CD14-positive monocyte (primary cell): ENCODE measurements at regions not wholly inside any gene's neighbourhood (a gene's known extent, or its start where the extent isn't known, plus 50 kb on each side); places are given as distances from the start of the nearest gene placed in this dataset.

ENCODE experiments used
- DNase-seq, 3 donors: peaks; one replicate each; pipeline ENCODE4 v3.0.0-alpha.2; 2011 to 2022
- H2AFZ ChIP-seq: 2 replicates; pipeline ENCODE4 v1.6.0; 2012; ENCODE audit warnings: mild to moderate bottlenecking, low read depth, low read length, inconsistent platforms; ENCODE audit not compliant: insufficient read depth, poor library complexity, severe bottlenecking
- H3K27ac ChIP-seq, 2 donors: 1 replicate in 1 of 2; 2 replicates in 1 of 2; pipeline ENCODE4 v1.5.1; 2012 to 2013; ENCODE audit warnings: low read length in 2 of 2, control low read depth in 1 of 2, inconsistent platforms in 1 of 2, low read depth in 1 of 2, mild to moderate bottlenecking in 1 of 2
- H3K27me3 ChIP-seq, 2 donors: one replicate each; pipeline versions ENCODE4 v1.6.0 to v1.6.1; 2011 to 2013; ENCODE audit warnings: low read length in 2 of 2; ENCODE audit not compliant: control insufficient read depth in 2 of 2, insufficient read depth in 2 of 2
- H3K36me3 ChIP-seq, 2 donors: replicated peaks in 1 of 2; 1 replicate in 1 of 2; 2 replicates in 1 of 2; pipeline versions ENCODE4 v1.5.1 to v1.6.1; 2012 to 2013; ENCODE audit warnings: low read length in 2 of 2, control low read depth in 1 of 2, inconsistent platforms in 1 of 2, mild to moderate bottlenecking in 1 of 2; ENCODE audit not compliant: insufficient read depth in 2 of 2, control insufficient read depth in 1 of 2
- H3K4me1 ChIP-seq, 2 donors: 1 replicate in 1 of 2; 2 replicates in 1 of 2; pipeline versions ENCODE4 v1.5.1 to v1.6.1; 2012 to 2013; ENCODE audit warnings: low read length in 2 of 2, control low read depth in 1 of 2, inconsistent platforms in 1 of 2, mild to moderate bottlenecking in 1 of 2, moderate library complexity in 1 of 2; ENCODE audit not compliant: insufficient read depth in 2 of 2, control insufficient read depth in 1 of 2
- H3K4me2 ChIP-seq: replicated peaks from 2 replicates; pipeline ENCODE3; 2012; ENCODE audit warnings: low read length, moderate library complexity, mild to moderate bottlenecking; ENCODE audit not compliant: poor library complexity, severe bottlenecking; ENCODE audit errors: extremely low read depth
- H3K4me3 ChIP-seq, 3 experiments: fragments of 200-600 bp in 1 of 3; sonication (generic) in 1 of 3; replicated peaks in 1 of 3; 1 replicate in 2 of 3; 2 replicates in 1 of 3; pipeline ENCODE4 v1.5.1; 2011 to 2013; ENCODE audit warnings: low read length in 3 of 3, mild to moderate bottlenecking in 3 of 3, control low read depth in 2 of 3, low read depth in 2 of 3, inconsistent platforms in 1 of 3, moderate library complexity in 1 of 3
- H3K79me2 ChIP-seq: 2 replicates; pipeline ENCODE4 v1.6.0; 2012; ENCODE audit warnings: mild to moderate bottlenecking, control low read depth, inconsistent platforms, low read length, moderate library complexity; ENCODE audit not compliant: insufficient read depth
- H3K9ac ChIP-seq: 2 replicates; pipeline ENCODE4 v1.6.0; 2017; ENCODE audit warnings: low read length, mild to moderate bottlenecking; ENCODE audit not compliant: insufficient read depth, poor library complexity, severe bottlenecking
- H3K9me3 ChIP-seq, 2 donors: replicated peaks in 1 of 2; 1 replicate in 1 of 2; 2 replicates in 1 of 2; pipeline versions ENCODE4 v1.5.1 to v1.6.1; 2012 to 2013; ENCODE audit warnings: low read length in 2 of 2, control low read depth in 1 of 2; ENCODE audit not compliant: control insufficient read depth in 1 of 2, insufficient read depth in 1 of 2
- H4K20me1 ChIP-seq: 2 replicates; pipeline ENCODE4 v1.6.0; 2012; ENCODE audit warnings: mild to moderate bottlenecking, low read length, control low read depth, moderate library complexity; ENCODE audit not compliant: insufficient read depth
- H3K27ac Mint-ChIP-seq, 7 donors: one replicate each; pipeline ENCODE4 v1.8.0; 2020; ENCODE audit warnings: mild to moderate bottlenecking in 7 of 7, mixed read lengths in 7 of 7, moderate library complexity in 6 of 7, inconsistent platforms in 2 of 7
- H3K27me3 Mint-ChIP-seq, 3 donors: one replicate each; pipeline ENCODE4 v1.8.0; 2021 to 2022; ENCODE audit warnings: low read depth in 3 of 3, mild to moderate bottlenecking in 3 of 3, mixed read lengths in 3 of 3, moderate library complexity in 3 of 3, inconsistent platforms in 1 of 3
- H3K36me3 Mint-ChIP-seq, 2 donors: one replicate each; pipeline ENCODE4 v1.8.0; 2020; ENCODE audit warnings: mixed read lengths in 2 of 2, inconsistent platforms in 1 of 2, mild to moderate bottlenecking in 1 of 2
- H3K4me1 Mint-ChIP-seq: one replicate; pipeline ENCODE4 v1.8.0; 2020; ENCODE audit warnings: mild to moderate bottlenecking, mixed read lengths
- H3K4me3 Mint-ChIP-seq, 2 donors: one replicate each; pipeline ENCODE4 v1.8.0; 2020; ENCODE audit warnings: mild to moderate bottlenecking in 2 of 2, mixed read lengths in 2 of 2, moderate library complexity in 1 of 2
- H3K9me3 Mint-ChIP-seq, 7 donors: one replicate each; pipeline ENCODE4 v1.8.0; 2020 to 2022; ENCODE audit warnings: mixed read lengths in 7 of 7, mild to moderate bottlenecking in 6 of 7, moderate library complexity in 6 of 7, inconsistent platforms in 2 of 7
- CTCF ChIP-seq: fragments of 200-600 bp; IDR thresholded peaks from one replicate; pipeline ENCODE4 v1.8.0; 2022; ENCODE audit warnings: antibody characterized with exemption, mild to moderate bottlenecking
- WGBS: methylation state at CpG from one replicate; pipeline ENCODE4 v1.1.5; 2013; ENCODE audit warnings: missing lambda C conversion rate; ENCODE audit not compliant: insufficient coverage; 5-methylcytosine and 5-hydroxymethylcytosine counted together
- intact Hi-C, 2 donors: fragments of 100-400 bp; cut with micrococcal nuclease; formaldehyde crosslinking; loops; one replicate each; pipeline versions ENCODE4 v1.15.0 to v1.15.1; 2023

GRCh38 chr15:96207377-96208006 lies 123.0 kb upstream of the NR2F2 start:
- no peak for TF ChIP-seq CTCF
- no peak overlapping the region for H3K4me2 ChIP-seq
- WGBS = 100% methylated on average over 1 of the region's 2 CpGs
- intact Hi-C loops = no loop called here
- no peaks in the 10 kb centered on the region for H3K4me1 ChIP-seq
- DNase-seq = no peak
- H3K4me3 ChIP-seq = no peak overlapping the region
- no peak overlapping the region for H3K27ac Mint-ChIP-seq
- H3K36me3 Mint-ChIP-seq = no peaks in the 10 kb centered on the region
- H2AFZ ChIP-seq = no peak overlapping the region
- H3K79me2 ChIP-seq = no peaks in the 10 kb centered on the region
- no peaks in the 10 kb centered on the region for H3K36me3 ChIP-seq
- H3K4me3 Mint-ChIP-seq = no peak overlapping the region
- peaks cover 0 to 2% (median 0%) of the 10 kb centered on the region in 3 donors for H3K27me3 Mint-ChIP-seq
- H3K27ac ChIP-seq = no peak overlapping the region
- no peaks in the 10 kb centered on the region for H4K20me1 ChIP-seq
- H3K4me1 Mint-ChIP-seq = no peaks in the 10 kb centered on the region
- peaks cover 2 to 24% (median 9%) of the 10 kb centered on the region in 7 donors for H3K9me3 Mint-ChIP-seq
- H3K27me3 ChIP-seq = no peaks in the 10 kb centered on the region
- H3K9ac ChIP-seq = no peak overlapping the region
- H3K9me3 ChIP-seq = peaks cover 0 to 8% of the 10 kb centered on the region in 2 donors

GRCh38 chr15:96209285-96209735 lies 121.2 kb upstream of the NR2F2 start:
- H3K4me2 ChIP-seq = no peak overlapping the region
- intact Hi-C loops = no loop called here
- peaks cover 0 to 2% (median 2%) of the 10 kb centered on the region in 3 donors for H3K27me3 Mint-ChIP-seq
- H3K4me3 Mint-ChIP-seq = no peak overlapping the region
- no peaks in the 10 kb centered on the region for H4K20me1 ChIP-seq
- H3K27ac Mint-ChIP-seq = no peak overlapping the region
- no peak overlapping the region for H3K9ac ChIP-seq
- H3K9me3 Mint-ChIP-seq = peaks cover 2 to 20% (median 9%) of the 10 kb centered on the region in 7 donors
- H3K79me2 ChIP-seq = no peaks in the 10 kb centered on the region
- H3K27ac ChIP-seq = no peak overlapping the region
- WGBS = 78% methylated on average over 1 of the region's 8 CpGs
- H3K4me1 ChIP-seq = no peaks in the 10 kb centered on the region
- H2AFZ ChIP-seq = no peak overlapping the region
- H3K9me3 ChIP-seq = peaks cover 0 to 4% of the 10 kb centered on the region in 2 donors
- no peaks in the 10 kb centered on the region for H3K36me3 ChIP-seq
- no peak overlapping the region for H3K4me3 ChIP-seq
- H3K4me1 Mint-ChIP-seq = no peaks in the 10 kb centered on the region
- DNase-seq = no peak
- no peak for TF ChIP-seq CTCF
- no peaks in the 10 kb centered on the region for H3K36me3 Mint-ChIP-seq
- H3K27me3 ChIP-seq = no peaks in the 10 kb centered on the region
